NB4 (cell line): ENCODE measurements at regions not wholly inside any gene's neighbourhood (a gene's known extent, or its start where the extent isn't known, plus 50 kb on each side); places are given as distances from the start of the nearest gene placed in this dataset.

ENCODE experiments used
- CTCF ChIP-seq: IDR thresholded peaks from one replicate; pipeline ENCODE4 v1.5.1; 2012; ENCODE audit warnings: low read depth, low read length
- MAX ChIP-seq: IDR thresholded peaks from 2 replicates; pipeline ENCODE4 v1.6.1; 2011; ENCODE audit warnings: low read depth, low read length
- POLR2A ChIP-seq: IDR thresholded peaks from 2 replicates; pipeline ENCODE4 v1.6.1; 2011; ENCODE audit warnings: mild to moderate bottlenecking; ENCODE audit not compliant: insufficient read length; ENCODE audit errors: extremely low read depth

- no peak for TF ChIP-seq MAX
- TF ChIP-seq CTCF, result no peak
- no peak for TF ChIP-seq POLR2A
Observed at GRCh38 chr6:56399672-56400263, 152.4 kb upstream of the COL21A1 start.
